Caco-2 (cell line): ENCODE measurements at regions not wholly inside any gene's neighbourhood (a gene's known extent, or its start where the extent isn't known, plus 50 kb on each side); places are given as distances from the start of the nearest gene placed in this dataset.
"Not testable (repeated sequence)": the region's sequence is repeated elsewhere in the genome, so short reads cannot be mapped to it uniquely, and the experiment has no call there.

Experiments used
- BruUV-seq: library from RNA; stranded (reverse); fragments of 400-500 nt; replicated peaks from 2 replicates; lab custom pipeline; 2021; lab: Mats Ljungman, UMichigan
- CTCF ChIA-PET: fragments of 300-600 bp; sonication (Branson Sonifier 250); formaldehyde crosslinking; loops from one replicate; lab custom pipeline; 2022; ENCODE audit warnings: antibody characterized with exemption; lab: Charles Lee
- POLR2A ChIA-PET: fragments of 300-600 bp; sonication (Branson Sonifier 250); formaldehyde crosslinking; loops from one replicate; lab custom pipeline; 2022; ENCODE audit warnings: antibody characterized with exemption; lab: Charles Lee
- DNase-seq, 2 experiments: peaks; one replicate each; pipeline versions ENCODE4 v3.0.0 to v3.0.0-alpha.2; 2020 to 2022
- H3K27me3 ChIP-seq: replicated peaks from 2 replicates; pipeline ENCODE4 v1.6.0; 2011; ENCODE audit warnings: low read length; ENCODE audit not compliant: control insufficient read depth, insufficient read depth
- H3K36me3 ChIP-seq: 2 replicates; pipeline ENCODE4 v1.5.1; 2011; ENCODE audit warnings: low read length; ENCODE audit not compliant: control insufficient read depth, insufficient read depth
- H3K4me1 ChIP-seq: fragments of 250-450 bp; sonication (Bioruptor Pico); 2 replicates; pipeline ENCODE4 v1.5.1; 2020; ENCODE audit warnings: mild to moderate bottlenecking
- H3K4me3 ChIP-seq: 2 replicates; pipeline ENCODE4 v1.5.1; 2011; ENCODE audit warnings: low read depth, mild to moderate bottlenecking, control low read depth, low read length
- H3K9me3 ChIP-seq: fragments of 250-450 bp; sonication (Bioruptor Pico); 2 replicates; pipeline ENCODE4 v1.5.1; 2020; ENCODE audit warnings: mild to moderate bottlenecking, moderate library complexity
- H3K27ac Mint-ChIP-seq: one replicate; pipeline ENCODE4 v1.8.0; 2022; ENCODE audit warnings: mixed read lengths; ENCODE audit not compliant: unreplicated experiment
- H3K27me3 Mint-ChIP-seq: one replicate; pipeline ENCODE4 v1.8.0; 2022; ENCODE audit warnings: mixed read lengths; ENCODE audit not compliant: insufficient read depth, unreplicated experiment
- H3K36me3 Mint-ChIP-seq: one replicate; pipeline ENCODE4 v1.8.0; 2022; ENCODE audit warnings: mild to moderate bottlenecking, mixed read lengths; ENCODE audit not compliant: insufficient read depth, unreplicated experiment
- H3K4me1 Mint-ChIP-seq: one replicate; pipeline ENCODE4 v1.8.0; 2022; ENCODE audit warnings: low read depth, mixed read lengths; ENCODE audit not compliant: unreplicated experiment
- H3K4me3 Mint-ChIP-seq: one replicate; pipeline ENCODE4 v1.8.0; 2022; ENCODE audit warnings: mild to moderate bottlenecking, moderate library complexity, mixed read lengths; ENCODE audit not compliant: unreplicated experiment
- H3K9me3 Mint-ChIP-seq: one replicate; pipeline ENCODE4 v1.8.0; 2022; ENCODE audit warnings: mixed read lengths; ENCODE audit not compliant: unreplicated experiment
- intact Hi-C: fragments of 100-400 bp; cut with micrococcal nuclease; formaldehyde crosslinking; loops from one replicate; pipeline ENCODE4 v1.10.0; 2022; ENCODE audit not compliant: unreplicated experiment
- TF ChIP-seq, protein P1 (sequence below), 2 experiments: fragments of 200-600 bp in 1 of 2; IDR thresholded peaks; 1 replicate in 1 of 2; 2 replicates in 1 of 2; pipeline versions ENCODE4 v1.5.1 to v1.8.0; 2011 to 2022; ENCODE audit warnings: antibody characterized with exemption in 1 of 2, control low read depth in 1 of 2, inconsistent platforms in 1 of 2, low read depth in 1 of 2, low read length in 1 of 2, mild to moderate bottlenecking in 1 of 2, moderate library complexity in 1 of 2; ENCODE audit not compliant: insufficient read depth in 1 of 2, severe bottlenecking in 1 of 2, unreplicated experiment in 1 of 2

GRCh38 chr21:41570791-41571355 is 62.9 kb upstream of the TMPRSS2 start:
- Histone ChIP-seq H3K4me1 (no peaks in the 10 kb centered on the region), H3K9me3 (peaks cover 4% of the 10 kb centered on the region; the same call in 1 of the 2 replicates), H3K4me3 (no peak overlapping the region), H3K27me3 (no peaks in the 10 kb centered on the region), H3K36me3 (no peaks in the 10 kb centered on the region)
- Mint-ChIP-seq H3K4me1 (no peaks in the 10 kb centered on the region), H3K9me3 (no peaks in the 10 kb centered on the region), H3K27ac (no peak overlapping the region), H3K27me3 (no peaks in the 10 kb centered on the region), H3K36me3 (no peaks in the 10 kb centered on the region), H3K4me3 (no peak overlapping the region)
- BruUV-seq: no TSS peak
- POLR2A ChIA-PET: no interaction called here
- CTCF ChIA-PET: no interaction called here
- DNase-seq: no peak
- intact Hi-C loops: no loop called here
- TF ChIP-seq, protein P1, sequence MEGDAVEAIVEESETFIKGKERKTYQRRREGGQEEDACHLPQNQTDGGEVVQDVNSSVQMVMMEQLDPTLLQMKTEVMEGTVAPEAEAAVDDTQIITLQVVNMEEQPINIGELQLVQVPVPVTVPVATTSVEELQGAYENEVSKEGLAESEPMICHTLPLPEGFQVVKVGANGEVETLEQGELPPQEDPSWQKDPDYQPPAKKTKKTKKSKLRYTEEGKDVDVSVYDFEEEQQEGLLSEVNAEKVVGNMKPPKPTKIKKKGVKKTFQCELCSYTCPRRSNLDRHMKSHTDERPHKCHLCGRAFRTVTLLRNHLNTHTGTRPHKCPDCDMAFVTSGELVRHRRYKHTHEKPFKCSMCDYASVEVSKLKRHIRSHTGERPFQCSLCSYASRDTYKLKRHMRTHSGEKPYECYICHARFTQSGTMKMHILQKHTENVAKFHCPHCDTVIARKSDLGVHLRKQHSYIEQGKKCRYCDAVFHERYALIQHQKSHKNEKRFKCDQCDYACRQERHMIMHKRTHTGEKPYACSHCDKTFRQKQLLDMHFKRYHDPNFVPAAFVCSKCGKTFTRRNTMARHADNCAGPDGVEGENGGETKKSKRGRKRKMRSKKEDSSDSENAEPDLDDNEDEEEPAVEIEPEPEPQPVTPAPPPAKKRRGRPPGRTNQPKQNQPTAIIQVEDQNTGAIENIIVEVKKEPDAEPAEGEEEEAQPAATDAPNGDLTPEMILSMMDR (IDR thresholded peaks at IDR 0.05; ENCODE audit: insufficient read depth in 1 of 2, low read depth in 1 of 2, low read length in 1 of 2, severe bottlenecking in 1 of 2, unreplicated experiment in 1 of 2): no peak

GRCh38 chr21:41568606-41569385 is 60.8 kb upstream of the TMPRSS2 start:
- Histone ChIP-seq H3K27me3 (no peaks in the 10 kb centered on the region), H3K9me3 (0 out of 2 replicates have a peak, but pooled peaks cover 4% of the 10 kb centered on the region), H3K36me3 (no peaks in the 10 kb centered on the region), H3K4me1 (no peaks in the 10 kb centered on the region), H3K4me3 (no peak overlapping the region)
- TF ChIP-seq, protein P1 (IDR thresholded peaks at IDR 0.05; ENCODE audit: insufficient read depth in 1 of 2, low read depth in 1 of 2, low read length in 1 of 2, severe bottlenecking in 1 of 2, unreplicated experiment in 1 of 2): no peak
- H3K27ac Mint-ChIP-seq: no peak overlapping the region
- ChIA-PET CTCF (no interaction called here), POLR2A (no interaction called here)
- H3K4me1 Mint-ChIP-seq: peaks cover 6% of the 10 kb centered on the region
- no TSS peak for BruUV-seq
- H3K9me3 Mint-ChIP-seq: no peaks in the 10 kb centered on the region
- H3K36me3 Mint-ChIP-seq: no peaks in the 10 kb centered on the region
- no peak overlapping the region for H3K4me3 Mint-ChIP-seq
- intact Hi-C loops: no loop called here
- no peaks in the 10 kb centered on the region for H3K27me3 Mint-ChIP-seq
- no peak for DNase-seq

DNA sequence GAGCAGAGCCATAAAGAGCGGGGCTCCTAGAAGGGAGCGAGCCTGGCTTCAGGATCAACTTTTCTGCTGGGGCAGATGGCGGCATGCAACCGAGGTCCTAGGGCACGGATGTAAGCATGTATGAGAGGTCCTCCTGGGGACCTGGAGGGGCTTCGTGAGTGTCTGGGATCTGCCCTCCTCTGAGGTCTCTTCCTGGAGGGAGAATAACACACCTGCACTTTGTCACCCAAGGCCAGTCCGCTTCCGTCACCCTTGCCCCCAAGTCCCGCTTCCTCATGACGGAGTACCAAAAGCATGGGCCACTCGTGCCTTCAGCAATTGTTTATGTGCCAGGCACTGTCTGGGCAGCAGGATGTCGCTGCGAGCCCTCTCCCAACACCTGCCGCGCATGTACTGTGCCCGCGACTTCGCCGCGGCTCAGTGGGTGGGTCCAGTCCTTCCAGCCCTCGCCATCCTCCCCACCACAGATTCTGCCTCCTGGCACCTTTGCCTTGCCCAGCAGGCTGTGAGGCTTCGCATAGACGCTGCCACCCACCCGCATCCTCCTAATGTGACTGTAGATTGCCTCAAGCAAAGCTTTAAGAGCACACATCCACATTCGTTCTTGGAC is 60.0 kb upstream of the TMPRSS2 start:
- DNase-seq: no peak
- intact Hi-C loops: no loop called here
- no peak overlapping the region for H3K27ac Mint-ChIP-seq
- POLR2A ChIA-PET: no interaction called here
- no peaks in the 10 kb centered on the region for H3K27me3 ChIP-seq
- BruUV-seq: no TSS peak
- CTCF ChIA-PET: no interaction called here
- H3K36me3 Mint-ChIP-seq: no peaks in the 10 kb centered on the region
- TF ChIP-seq, protein P1 (IDR thresholded peaks at IDR 0.05; ENCODE audit: insufficient read depth in 1 of 2, low read depth in 1 of 2, low read length in 1 of 2, severe bottlenecking in 1 of 2, unreplicated experiment in 1 of 2): no peak
- H3K4me3 Mint-ChIP-seq: no peak overlapping the region
- H3K27me3 Mint-ChIP-seq: no peaks in the 10 kb centered on the region
- 0 out of 2 replicates have a peak, but pooled peaks cover 4% of the 10 kb centered on the region for H3K9me3 ChIP-seq
- no peaks in the 10 kb centered on the region for H3K36me3 ChIP-seq
- H3K4me1 Mint-ChIP-seq: peaks cover 6% of the 10 kb centered on the region
- H3K9me3 Mint-ChIP-seq: no peaks in the 10 kb centered on the region
- H3K4me1 ChIP-seq: no peaks in the 10 kb centered on the region
- H3K4me3 ChIP-seq: no peak overlapping the region

- intact Hi-C loops, H3K9me3 Mint-ChIP-seq, H3K27me3 ChIP-seq, H3K4me3 ChIP-seq, DNase-seq, CTCF ChIA-PET, POLR2A ChIA-PET, H3K4me1 Mint-ChIP-seq, H3K4me3 Mint-ChIP-seq, H3K27ac Mint-ChIP-seq, H3K9me3 ChIP-seq, BruUV-seq, H3K27me3 Mint-ChIP-seq, H3K36me3 Mint-ChIP-seq, H3K4me1 ChIP-seq, H3K36me3 ChIP-seq: not testable (repeated sequence)
Observed at GRCh38 chr21:41567237-41567636, 59.3 kb upstream of the TMPRSS2 start.
